Liver (tissue), 8 donors: ENCODE measurements at regions not wholly inside any gene's neighbourhood (a gene's known extent, or its start where the extent isn't known, plus 50 kb on each side); places are given as distances from the start of the nearest gene placed in this dataset.

Experiments used
- DNase-seq: peaks from one replicate; pipeline ENCODE4 v3.0.0-alpha.2; 2017; ENCODE audit warnings: low spot score
- H3K27ac ChIP-seq, 2 donors: one replicate each; pipeline ENCODE4 v1.7.0; 2013; ENCODE audit warnings: inconsistent platforms in 2 of 2, low read length in 2 of 2, control low read depth in 1 of 2, low read depth in 1 of 2, mild to moderate bottlenecking in 1 of 2
- H3K27me3 ChIP-seq, 4 donors: one replicate each; pipeline versions ENCODE4 v1.6.1 to v1.7.0; 2013; ENCODE audit warnings: low read length in 3 of 4, inconsistent platforms in 1 of 4, mild to moderate bottlenecking in 1 of 4, moderate library complexity in 1 of 4; ENCODE audit not compliant: control insufficient read depth in 4 of 4, insufficient read depth in 4 of 4
- H3K36me3 ChIP-seq, 4 donors: one replicate each; pipeline versions ENCODE4 v1.6.1 to v1.7.0; 2013; ENCODE audit warnings: low read length in 3 of 4, mild to moderate bottlenecking in 3 of 4, low read depth in 1 of 4, moderate library complexity in 1 of 4; ENCODE audit not compliant: control insufficient read depth in 4 of 4, insufficient read depth in 3 of 4
- H3K4me1 ChIP-seq, 4 donors: one replicate each; pipeline versions ENCODE4 v1.6.1 to v1.7.0; 2013; ENCODE audit warnings: low read length in 3 of 4, mild to moderate bottlenecking in 3 of 4, moderate library complexity in 1 of 4; ENCODE audit not compliant: control insufficient read depth in 4 of 4, insufficient read depth in 4 of 4
- H3K4me3 ChIP-seq, 3 donors: one replicate each; pipeline versions ENCODE4 v1.6.1 to v1.7.0; 2013; ENCODE audit warnings: low read length in 3 of 3, control low read depth in 1 of 3, low read depth in 1 of 3, mild to moderate bottlenecking in 1 of 3
- H3K9ac ChIP-seq, 2 donors: one replicate each; pipeline ENCODE4 v1.7.0; 2013; ENCODE audit warnings: low read length in 2 of 2, mild to moderate bottlenecking in 2 of 2, moderate library complexity in 2 of 2, control low read depth in 1 of 2, low read depth in 1 of 2
- H3K9me3 ChIP-seq, 4 donors: one replicate each; pipeline versions ENCODE4 v1.6.1 to v1.7.0; 2013; ENCODE audit warnings: low read length in 3 of 4; ENCODE audit not compliant: control insufficient read depth in 4 of 4
- ATF3 ChIP-seq: IDR thresholded peaks from 2 replicates; pipeline ENCODE4 v1.6.1; 2016; ENCODE audit warnings: antibody characterized with exemption
- CTCF ChIP-seq: fragments of 150-350 bp; IDR thresholded peaks from 2 replicates; pipeline ENCODE4 v1.5.1; 2017; ENCODE audit warnings: improper control_type of control experiment, low read depth, low read length; ENCODE audit not compliant: missing input control
- EGR1 ChIP-seq, 2 donors: IDR thresholded peaks; 2 replicates each; pipeline ENCODE4 v1.6.1; 2016 to 2018; ENCODE audit warnings: antibody characterized with exemption in 2 of 2, low read depth in 2 of 2
- FOXA1 ChIP-seq: IDR thresholded peaks from 2 replicates; pipeline ENCODE4 v1.6.1; 2016; ENCODE audit warnings: antibody characterized with exemption
- FOXA2 ChIP-seq: IDR thresholded peaks from 2 replicates; pipeline ENCODE4 v1.6.1; 2016; ENCODE audit warnings: antibody characterized with exemption
- GABPA ChIP-seq, 2 donors: IDR thresholded peaks in 1 of 2; conservative IDR thresholded peaks in 1 of 2; 2 replicates each; pipeline ENCODE4 v1.6.1; 2016; ENCODE audit warnings: antibody characterized with exemption in 2 of 2, mild to moderate bottlenecking in 1 of 2, moderate library complexity in 1 of 2
- HNF4A ChIP-seq, 2 donors: conservative IDR thresholded peaks; 2 replicates each; pipeline ENCODE4 v1.6.1; 2016; ENCODE audit warnings: antibody characterized with exemption in 2 of 2, mild to moderate bottlenecking in 2 of 2
- HNF4G ChIP-seq: IDR thresholded peaks from 2 replicates; pipeline ENCODE4 v1.6.1; 2016; ENCODE audit warnings: antibody characterized with exemption
- JUND ChIP-seq, 2 donors: IDR thresholded peaks; 2 replicates each; pipeline ENCODE4 v1.6.1; 2016; ENCODE audit warnings: antibody characterized with exemption in 2 of 2
- MAX ChIP-seq: IDR thresholded peaks from 2 replicates; pipeline ENCODE4 v1.6.1; 2016; ENCODE audit warnings: antibody characterized with exemption
- NR2F2 ChIP-seq: IDR thresholded peaks from 2 replicates; pipeline ENCODE4 v1.6.1; 2016; ENCODE audit warnings: antibody characterized with exemption
- RAD21 ChIP-seq, 2 donors: IDR thresholded peaks; 2 replicates each; pipeline ENCODE4 v1.6.1; 2016; ENCODE audit warnings: antibody characterized with exemption in 2 of 2, mild to moderate bottlenecking in 2 of 2
- REST ChIP-seq: IDR thresholded peaks from 2 replicates; pipeline ENCODE4 v1.6.1; 2016; ENCODE audit warnings: antibody characterized with exemption, mild to moderate bottlenecking
- RXRA ChIP-seq, 2 donors: IDR thresholded peaks; 2 replicates each; pipeline ENCODE4 v1.6.1; 2017 to 2018; ENCODE audit warnings: antibody characterized with exemption in 2 of 2, mild to moderate bottlenecking in 1 of 2
- SP1 ChIP-seq: IDR thresholded peaks from 2 replicates; pipeline ENCODE4 v1.6.1; 2018; ENCODE audit warnings: antibody characterized with exemption, mild to moderate bottlenecking
- TAF1 ChIP-seq: conservative IDR thresholded peaks from 2 replicates; pipeline ENCODE4 v1.6.1; 2016; ENCODE audit warnings: antibody characterized with exemption, mild to moderate bottlenecking
- YY1 ChIP-seq: IDR thresholded peaks from 2 replicates; pipeline ENCODE4 v1.6.1; 2016; ENCODE audit warnings: antibody characterized with exemption, mild to moderate bottlenecking
- ZBTB33 ChIP-seq: IDR thresholded peaks from 2 replicates; pipeline ENCODE4 v1.6.1; 2016; ENCODE audit warnings: antibody characterized with exemption
- WGBS: extraction: QIAGEN DNeasy Blood & Tissue Kit; methylation state at CpG from one replicate; pipeline ENCODE4 v1.1.7; 2013; 5-methylcytosine and 5-hydroxymethylcytosine counted together
- donor health status: healthy.
- donor health status: healthy.
- donor health status: healthy.
- donor health status: healthy.
- donor health status: healthy.

GRCh38 chr21:17429936-17430335 is 82.9 kb upstream of the CXADR start:
- no peaks in the 10 kb centered on the region for H3K9me3 ChIP-seq
- DNase-seq: no peak
- 85% methylated on average over 3 of the region's 3 CpGs for WGBS

More at GRCh38 chr21:17429936-17430335, 82.9 kb upstream of the CXADR start:
- TF ChIP-seq ZBTB33 (no peak), ATF3 (no peak), JUND (IDR thresholded peaks at IDR 0.05) (no peak), EGR1 (IDR thresholded peaks at IDR 0.05; ENCODE audit: low read depth in 2 of 2) (no peak), SP1 (no peak), REST (no peak), FOXA2 (no peak), CTCF (no peak), RXRA (IDR thresholded peaks at IDR 0.05) (no peak), FOXA1 (no peak), NR2F2 (no peak), YY1 (no peak), TAF1 (no peak), MAX (no peak), RAD21 (IDR thresholded peaks at IDR 0.05) (no peak), GABPA (IDR thresholded peaks at IDR 0.05 in 1 of 2, conservative IDR thresholded peaks at IDR 0.05 in 1 of 2) (no peak), HNF4G (no peak), HNF4A (conservative IDR thresholded peaks at IDR 0.05) (no peak)
- Histone ChIP-seq H3K4me3 (no peak overlapping the region), H3K27me3 (no peaks in the 10 kb centered on the region), H3K4me1 (no peaks in the 10 kb centered on the region), H3K36me3 (no peaks in the 10 kb centered on the region), H3K9ac (no peak overlapping the region), H3K27ac (no peak overlapping the region)
